NCI-H2171 treated with DMSO at 0.1 percent for 48 hours (cell line): ENCODE measurements at regions not wholly inside any gene's neighbourhood (a gene's known extent, or its start where the extent isn't known, plus 50 kb on each side); places are given as distances from the start of the nearest gene placed in this dataset.

Experiments
- DNase-seq: peaks from one replicate; lab custom pipeline; 2025; lab: John Stamatoyannopoulos, UW

GRCh38 chr3:42037318-42037945 is 53.7 kb upstream of the TRAK1 start:
- no peak for DNase-seq

- no peak for DNase-seq
These were observed 54.7 kb upstream of the TRAK1 start for GRCh38 chr3:42036483-42036823.

- DNase-seq: no peak
These were observed 55.2 kb upstream of the TRAK1 start for GRCh38 chr3:42035816-42036482.

- DNase-seq: no peak
These were observed 56.1 kb upstream of the TRAK1 start for GRCh38 chr3:42035007-42035406.

- no peak for DNase-seq
These were observed 57.4 kb upstream of the TRAK1 start for GRCh38 chr3:42033741-42034140.

GRCh38 chr3:42032693-42033349 is 58.3 kb upstream of the TRAK1 start:
- DNase-seq: peak; percentile 91

- no peak for DNase-seq
These were observed 59.2 kb upstream of the TRAK1 start for GRCh38 chr3:42031808-42032480.

GRCh38 chr3:42028474-42028873 is 62.7 kb upstream of the TRAK1 start:
- no peak for DNase-seq

- no peak for DNase-seq
These were observed 63.6 kb upstream of the TRAK1 start for GRCh38 chr3:42027571-42027970.

- peak; percentile 94 for DNase-seq
These were observed 63.7 kb upstream of the ULK4 start for GRCh38 chr3:42025370-42026138.

- DNase-seq: peak; percentile 38
These were observed 62.9 kb upstream of the ULK4 start for GRCh38 chr3:42024591-42025351.

- DNase-seq: no peak
These were observed 61.5 kb upstream of the ULK4 start for GRCh38 chr3:42023380-42023779.

GRCh38 chr3:42022355-42022754 is 60.5 kb upstream of the ULK4 start:
- DNase-seq: no peak

GRCh38 chr3:42020684-42021307 is 58.9 kb upstream of the ULK4 start:
- DNase-seq: no peak

- no peak for DNase-seq
These were observed 58.0 kb upstream of the ULK4 start for GRCh38 chr3:42019953-42020260.

- no peak for DNase-seq
These were observed 57.4 kb upstream of the ULK4 start for GRCh38 chr3:42019144-42019952.

- peak; percentile 25 for DNase-seq
These were observed 53.1 kb upstream of the ULK4 start for GRCh38 chr3:42014921-42015533.

GRCh38 chr3:42014458-42014920 is 52.6 kb upstream of the ULK4 start:
- no peak for DNase-seq

- DNase-seq: no peak
These were observed 52.0 kb upstream of the ULK4 start for GRCh38 chr3:42013691-42014457.
